Occipital lobe (tissue), 1 donor: ENCODE measurements at regions not wholly inside any gene's neighbourhood (a gene's known extent, or its start where the extent isn't known, plus 50 kb on each side); places are given as distances from the start of the nearest gene placed in this dataset.
"Not testable (repeated sequence)": the region's sequence is repeated elsewhere in the genome, so short reads cannot be mapped to it uniquely, and the experiment has no call there.

Source experiments
- DNase-seq: peaks from one replicate; lab custom pipeline; 2025; lab: John Stamatoyannopoulos, UW

DNA sequence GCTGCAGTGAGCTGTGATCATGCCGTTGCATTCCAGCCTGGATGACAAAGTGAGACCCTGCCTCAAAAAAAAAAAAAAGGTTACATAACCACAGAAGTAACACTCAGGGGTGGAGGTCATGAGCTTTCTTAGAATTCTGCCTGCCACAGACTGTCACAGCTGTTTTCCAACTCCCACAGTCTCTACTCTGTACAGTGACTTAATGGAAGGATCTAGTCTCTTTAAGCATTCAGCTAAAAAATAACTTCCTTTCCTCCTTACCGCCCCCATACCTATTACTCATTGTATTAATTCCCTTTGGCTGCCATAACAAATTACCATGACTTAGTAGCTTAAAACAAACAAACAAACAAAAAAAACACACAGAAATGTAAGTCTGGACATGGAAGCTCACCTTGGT is 99.6 kb upstream of the UBE2E1 start:
- DNase-seq: no peak

- DNase-seq: no peak
Observed at GRCh38 chr3:23709987-23710386, 95.8 kb upstream of the UBE2E1 start.

DNA sequence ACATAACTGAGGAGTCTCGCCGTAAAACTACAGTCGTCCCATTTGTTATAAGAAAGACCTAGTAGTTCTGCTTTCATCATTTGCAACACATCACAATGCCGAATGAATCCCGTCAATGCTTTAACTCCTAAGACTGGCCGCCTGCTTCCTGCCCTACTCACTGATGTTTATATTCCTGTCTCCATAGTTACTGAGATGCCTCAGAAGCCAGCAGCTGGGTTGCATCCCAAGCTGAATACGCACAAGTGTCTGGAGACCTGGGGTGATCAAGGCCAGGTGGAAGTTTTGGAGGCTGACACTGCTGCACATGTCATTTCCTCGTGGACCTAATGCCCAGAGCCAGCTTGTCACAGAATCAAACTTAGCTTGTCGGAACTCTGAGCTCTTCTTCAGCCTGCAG is 95.2 kb upstream of the UBE2E1 start:
- DNase-seq: no peak

GRCh38 chr3:23711916-23712494 is 93.8 kb upstream of the UBE2E1 start:
- no peak for DNase-seq

DNA sequence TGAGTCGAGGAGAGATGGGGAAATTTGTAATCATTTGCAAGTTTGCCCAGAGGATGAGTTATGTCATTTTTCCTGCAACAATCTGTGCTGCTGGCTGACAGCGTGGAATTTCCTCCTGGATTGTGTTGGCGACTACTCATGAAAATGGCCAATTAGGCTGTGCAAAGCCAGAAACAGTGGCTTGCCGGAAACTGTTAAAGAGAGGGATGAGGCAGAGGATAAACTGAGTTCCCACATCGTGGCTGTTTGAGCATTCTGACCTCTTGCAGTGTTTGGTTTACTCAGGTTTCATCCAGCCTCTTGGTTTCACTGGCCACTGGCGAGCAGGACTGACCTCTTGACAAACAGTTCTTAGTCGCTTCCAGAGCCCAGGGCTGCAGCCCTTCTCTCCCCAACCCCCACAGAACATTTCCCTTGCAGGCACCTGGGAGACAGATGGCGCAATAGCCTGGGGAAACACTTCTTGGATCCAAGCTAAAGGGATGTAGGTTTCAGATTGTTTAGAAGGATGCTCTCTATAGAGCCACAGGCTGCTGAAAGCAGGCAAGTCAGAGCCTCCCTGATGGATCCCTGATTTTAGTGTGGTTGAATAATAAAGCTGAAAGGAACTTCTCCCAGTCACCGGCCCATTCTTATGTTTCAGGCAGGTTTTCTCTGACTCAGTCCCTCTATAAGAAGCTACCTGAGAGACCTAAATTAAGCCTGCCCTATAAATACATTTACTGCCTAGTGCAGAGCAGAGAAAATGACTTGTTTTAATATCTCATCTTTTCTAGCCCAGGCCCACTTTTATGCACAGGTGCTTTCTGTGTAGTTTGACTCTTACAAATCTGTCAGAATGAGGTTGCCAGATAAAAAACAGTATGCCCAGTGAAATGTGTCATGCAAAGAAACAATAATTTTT is 92.8 kb upstream of the UBE2E1 start:
- peak; percentile 35 for DNase-seq

GRCh38 chr3:23713641-23714040 is 92.1 kb upstream of the UBE2E1 start:
- no peak for DNase-seq

- no peak for DNase-seq
Observed at GRCh38 chr3:23720059-23720458, 85.7 kb upstream of the UBE2E1 start.

DNA sequence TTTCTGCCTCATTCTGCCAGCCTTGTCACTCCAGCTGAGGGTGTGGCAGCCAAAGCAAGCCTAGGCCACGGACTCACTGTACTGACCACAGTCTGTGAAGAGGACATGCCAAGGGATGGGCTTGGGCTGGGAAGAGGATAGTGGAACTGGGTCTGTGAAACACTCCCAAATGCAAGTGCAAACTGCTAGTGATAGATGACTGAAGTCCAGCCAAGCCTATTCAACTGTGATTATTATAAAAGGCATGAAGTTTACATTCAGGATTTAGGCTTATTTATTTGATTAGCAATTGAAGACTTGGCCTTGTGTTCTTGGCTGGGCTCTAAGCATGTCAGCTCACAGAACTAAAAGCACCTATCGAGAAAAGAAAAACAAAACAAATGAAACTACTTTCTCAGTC is 84.9 kb upstream of the UBE2E1 start:
- DNase-seq: no peak

GRCh38 chr3:23723141-23723540 is 82.6 kb upstream of the UBE2E1 start:
- no peak for DNase-seq

DNA sequence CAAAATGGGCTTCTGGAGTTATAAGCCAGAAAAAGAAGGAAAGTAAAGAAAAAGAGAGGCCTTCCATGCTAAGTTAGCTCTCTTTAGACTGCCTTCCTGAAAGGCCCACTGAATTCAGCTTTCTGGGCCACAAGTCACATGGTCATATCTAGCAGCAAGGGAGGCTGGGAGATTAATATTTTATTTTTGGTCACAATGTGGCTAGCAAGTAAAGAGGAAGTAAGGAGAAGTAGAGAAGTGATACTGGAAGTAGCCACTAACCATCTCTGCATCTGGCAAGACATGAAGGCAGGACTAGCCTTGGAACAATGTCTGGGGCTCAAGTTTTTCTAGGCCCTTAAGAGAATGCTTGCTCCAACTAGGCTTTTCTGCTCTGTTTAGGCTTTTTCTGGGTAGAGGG is 81.8 kb upstream of the UBE2E1 start:
- no peak for DNase-seq

GRCh38 chr3:23726811-23727548 is 78.8 kb upstream of the UBE2E1 start:
- no peak for DNase-seq

DNA sequence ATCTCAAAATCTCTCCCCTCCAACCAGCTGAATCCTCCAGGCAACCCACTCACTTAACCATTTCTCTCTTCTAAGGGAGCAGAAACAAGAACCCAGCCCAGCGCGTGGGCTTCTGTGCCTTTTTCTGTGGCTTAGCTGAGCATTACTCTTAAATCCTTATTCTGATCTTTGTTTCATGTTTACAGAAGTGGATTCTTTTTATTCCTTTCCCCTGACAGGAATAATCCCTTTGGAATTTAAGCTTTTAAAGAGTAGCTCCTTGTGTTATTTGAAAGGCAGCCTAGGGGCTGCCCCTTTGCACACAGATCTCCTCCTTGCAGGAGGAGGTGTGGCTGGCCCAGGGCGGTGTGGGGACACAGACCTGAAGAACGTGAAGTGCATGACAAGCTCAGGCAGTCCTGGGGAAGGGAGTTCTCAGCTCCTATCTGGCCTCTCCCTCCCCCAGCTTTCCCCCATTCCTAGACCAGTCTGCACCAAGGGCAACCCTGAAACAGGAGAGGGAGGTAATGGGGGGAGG is 77.1 kb upstream of the UBE2E1 start:
- DNase-seq: no peak

DNA sequence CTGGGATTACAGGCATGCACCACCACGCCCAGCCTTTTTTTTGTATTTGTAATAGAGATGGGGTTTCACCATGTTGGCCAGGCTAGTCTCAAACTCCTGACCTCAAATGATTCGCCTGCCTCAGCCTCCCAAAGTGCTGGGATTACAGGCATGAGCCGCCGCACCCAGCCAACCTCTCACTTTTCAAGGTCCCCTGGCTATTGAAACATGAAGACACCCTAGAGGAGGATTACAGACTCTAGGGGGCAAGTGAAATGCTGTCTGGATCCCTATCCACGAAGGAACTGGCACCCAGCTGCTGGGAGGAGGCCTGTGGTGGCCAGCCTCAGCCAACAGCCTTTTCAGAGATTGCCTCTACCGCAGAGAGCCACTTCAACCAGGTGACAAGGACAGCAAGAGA is 76.4 kb upstream of the UBE2E1 start:
- not testable (repeated sequence) for DNase-seq

- no peak for DNase-seq
Observed at GRCh38 chr3:23734481-23734880, 71.3 kb upstream of the UBE2E1 start.

- no peak for DNase-seq
Observed at GRCh38 chr3:23735062-23735461, 70.7 kb upstream of the UBE2E1 start.

GRCh38 chr3:23735535-23736326 is 70.0 kb upstream of the UBE2E1 start:
- DNase-seq: no peak

DNA sequence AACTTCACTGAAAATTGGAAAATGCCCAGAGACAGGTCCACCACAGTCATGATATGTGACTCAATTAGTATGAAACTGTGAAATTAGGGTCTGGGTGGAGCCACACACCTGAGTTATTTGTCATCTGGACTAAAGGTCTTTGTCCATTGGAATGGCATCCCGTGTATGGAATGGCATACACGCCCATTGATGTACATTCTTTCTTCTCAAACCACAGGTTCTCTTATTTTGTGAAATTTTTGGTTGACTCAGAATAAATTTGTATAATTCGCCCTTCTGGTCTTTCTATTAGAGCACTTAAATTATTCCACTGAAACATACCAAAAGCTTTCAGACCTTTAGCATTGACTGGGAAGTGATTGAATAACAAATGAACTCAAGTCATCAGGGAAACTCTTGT is 66.8 kb upstream of the UBE2E1 start:
- no peak for DNase-seq

DNA sequence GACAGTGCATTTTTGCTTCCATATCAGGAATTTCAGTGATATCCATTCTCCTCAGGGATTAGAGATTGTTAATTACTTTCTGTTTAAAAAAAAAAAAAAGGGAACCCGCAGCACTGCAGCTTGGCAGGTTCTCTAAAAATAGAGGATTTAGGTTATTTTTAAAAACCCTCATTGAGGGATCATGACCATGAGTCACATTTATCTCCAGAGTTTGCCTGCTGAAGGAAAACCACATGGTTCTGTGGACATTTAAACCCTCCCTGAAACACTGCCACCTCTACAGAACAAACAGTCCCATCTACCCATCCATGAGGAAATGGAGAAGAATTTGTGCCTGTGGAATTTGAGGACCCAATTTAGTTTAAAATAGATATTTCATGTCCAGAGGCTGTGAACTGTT is 66.2 kb upstream of the UBE2E1 start:
- DNase-seq: no peak

- no peak for DNase-seq
Observed at GRCh38 chr3:23740517-23740965, 65.2 kb upstream of the UBE2E1 start.

DNA sequence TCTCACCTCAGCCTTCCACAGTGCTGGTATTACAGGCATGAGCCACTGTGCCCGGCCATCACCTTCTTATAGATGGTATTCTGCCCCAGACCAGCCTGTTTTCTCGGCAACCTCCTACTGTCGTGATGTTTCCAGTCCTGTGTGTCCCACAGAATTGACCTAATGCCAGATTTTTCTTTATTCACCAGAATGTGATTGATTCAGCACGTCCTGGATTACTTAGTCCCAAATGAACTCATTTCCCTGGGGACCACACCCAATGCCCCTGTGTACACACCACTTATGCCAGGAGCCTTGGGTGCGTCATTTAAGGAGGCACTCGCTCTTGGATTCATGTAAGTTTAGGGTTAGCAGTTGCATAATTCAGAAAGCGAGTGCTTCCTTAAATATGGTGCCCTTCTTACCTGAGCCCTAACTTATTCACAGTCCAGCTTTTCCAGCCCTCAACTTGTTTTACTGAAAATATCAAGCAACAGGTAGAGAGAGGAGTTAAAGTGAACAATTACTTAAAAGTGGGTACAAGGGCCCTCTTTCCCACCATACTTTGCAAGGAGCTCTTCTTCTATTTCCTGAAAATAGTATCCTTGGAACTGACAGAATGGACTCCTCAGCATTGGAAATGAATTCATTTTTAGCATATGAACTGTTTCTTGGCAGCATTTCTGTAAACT is 64.6 kb upstream of the UBE2E1 start:
- no peak for DNase-seq
